ENCODE measurements at regions not wholly inside any gene's neighbourhood (a gene's known extent, or its start where the extent isn't known, plus 50 kb on each side); places are given as distances from the start of the nearest gene placed in this dataset.

- Mint-ChIP-seq H3K4me1 (ENCODE audit: unreplicated experiment) (no peaks in the 10 kb centered on the region), H3K9me3 (peaks cover 13% of the 10 kb centered on the region), H3K4me3 (no peak overlapping the region), H3K27ac (no peak overlapping the region), H3K36me3 (no peaks in the 10 kb centered on the region), H3K27me3 (no peaks in the 10 kb centered on the region)
- no peak for TF ChIP-seq CTCF (conservative IDR thresholded peaks at IDR 0.05)
- DNase-seq (ENCODE audit: extremely low spot score, unreplicated experiment), result no peak
These were observed 692.6 kb downstream of the RAB28 start for GRCh38 chr4:12791536-12791935.

DNA sequence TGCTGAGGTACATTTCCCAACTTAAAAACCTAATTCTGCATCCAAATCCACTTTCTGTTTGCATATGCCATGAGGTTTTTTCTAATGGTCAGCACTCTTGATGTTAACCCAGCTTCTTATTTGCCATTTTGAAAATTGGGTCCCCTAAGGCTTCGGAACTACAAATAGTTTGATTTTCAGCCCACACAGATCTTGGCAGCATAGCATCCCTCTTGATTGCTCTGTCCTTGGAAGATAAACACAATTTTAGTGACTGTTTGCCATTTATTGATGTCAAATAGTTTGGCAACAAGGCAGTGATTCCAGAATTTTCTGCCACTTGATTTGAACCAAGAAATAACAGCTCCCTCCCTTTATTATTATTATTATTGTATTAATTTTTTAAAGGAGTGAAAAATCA is 696.9 kb downstream of the RAB28 start:
- Mint-ChIP-seq H3K27ac (no peak overlapping the region), H3K27me3 (no peaks in the 10 kb centered on the region), H3K9me3 (peaks cover 13% of the 10 kb centered on the region), H3K36me3 (no peaks in the 10 kb centered on the region), H3K4me1 (ENCODE audit: unreplicated experiment) (no peaks in the 10 kb centered on the region), H3K4me3 (no peak overlapping the region)
- no peak for TF ChIP-seq CTCF (conservative IDR thresholded peaks at IDR 0.05)
- DNase-seq (ENCODE audit: extremely low spot score, unreplicated experiment), result no peak

DNA sequence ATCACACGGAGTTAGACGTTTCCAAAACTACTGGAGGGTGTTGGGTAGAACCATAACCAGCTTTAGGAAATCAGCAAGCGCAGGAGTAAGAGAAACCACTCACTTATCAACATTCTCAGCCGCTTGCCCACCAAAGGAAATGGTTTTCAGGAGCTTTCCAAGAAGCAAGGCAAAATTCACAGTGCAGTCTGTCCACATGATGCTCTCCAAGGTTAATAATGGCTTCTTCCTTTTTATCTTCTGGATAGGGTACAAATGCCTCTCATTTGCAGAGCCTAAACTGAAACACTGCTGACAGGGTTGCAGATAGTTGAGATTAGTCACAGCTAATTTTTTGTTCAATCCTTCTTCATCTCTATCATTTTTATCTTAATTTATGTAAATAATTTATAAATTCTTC is 705.4 kb downstream of the RAB28 start:
- no peak for DNase-seq (ENCODE audit: extremely low spot score, unreplicated experiment)
- H3K4me1 Mint-ChIP-seq (ENCODE audit: unreplicated experiment), result no peaks in the 10 kb centered on the region
- H3K4me3 Mint-ChIP-seq, result no peak overlapping the region
- no peaks in the 10 kb centered on the region for H3K36me3 Mint-ChIP-seq
- no peaks in the 10 kb centered on the region for H3K9me3 Mint-ChIP-seq
- no peak for TF ChIP-seq CTCF (conservative IDR thresholded peaks at IDR 0.05)
- no peaks in the 10 kb centered on the region for H3K27me3 Mint-ChIP-seq
- no peak overlapping the region for H3K27ac Mint-ChIP-seq

- Mint-ChIP-seq H3K27ac (no peak overlapping the region), H3K4me3 (no peak overlapping the region), H3K36me3 (no peaks in the 10 kb centered on the region), H3K4me1 (ENCODE audit: unreplicated experiment) (no peaks in the 10 kb centered on the region), H3K27me3 (no peaks in the 10 kb centered on the region), H3K9me3 (no peaks in the 10 kb centered on the region)
- TF ChIP-seq CTCF (conservative IDR thresholded peaks at IDR 0.05), result no peak
- no peak for DNase-seq (ENCODE audit: extremely low spot score, unreplicated experiment)
These were observed 705.9 kb downstream of the RAB28 start for GRCh38 chr4:12778191-12778590.

DNA sequence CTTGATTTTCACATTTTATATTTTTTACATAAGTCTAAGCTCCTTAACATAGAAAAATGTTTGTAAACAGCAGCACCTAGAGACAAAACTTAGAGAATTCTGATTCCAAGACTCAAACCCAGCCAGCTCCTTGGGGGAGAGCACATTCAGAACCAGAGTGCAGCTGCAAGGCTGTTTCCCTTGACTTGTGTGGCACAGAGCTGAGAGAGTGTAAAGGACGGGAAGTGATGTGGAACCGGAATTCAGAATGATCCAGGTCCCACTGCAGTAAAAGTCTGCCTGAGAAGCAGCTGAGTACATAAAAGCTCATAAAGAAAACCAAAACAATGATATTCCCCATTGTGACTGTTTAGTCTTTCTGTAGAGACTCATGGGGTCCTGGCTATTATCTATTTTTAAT is 713.8 kb downstream of the RAB28 start:
- Mint-ChIP-seq H3K27ac (no peak overlapping the region), H3K4me1 (ENCODE audit: unreplicated experiment) (no peaks in the 10 kb centered on the region), H3K36me3 (no peaks in the 10 kb centered on the region), H3K9me3 (no peaks in the 10 kb centered on the region), H3K4me3 (no peak overlapping the region), H3K27me3 (peaks cover 6% of the 10 kb centered on the region)
- no peak for TF ChIP-seq CTCF (conservative IDR thresholded peaks at IDR 0.05)
- no peak for DNase-seq (ENCODE audit: extremely low spot score, unreplicated experiment)

- Mint-ChIP-seq H3K27me3 (no peaks in the 10 kb centered on the region), H3K4me3 (no peak overlapping the region), H3K4me1 (ENCODE audit: unreplicated experiment) (no peaks in the 10 kb centered on the region), H3K36me3 (no peaks in the 10 kb centered on the region), H3K9me3 (no peaks in the 10 kb centered on the region), H3K27ac (no peak overlapping the region)
- TF ChIP-seq CTCF (conservative IDR thresholded peaks at IDR 0.05), result no peak
- no peak for DNase-seq (ENCODE audit: extremely low spot score, unreplicated experiment)
These were observed 722.4 kb downstream of the RAB28 start for GRCh38 chr4:12761694-12762093.

Data from type B pancreatic cell (in vitro differentiated cells).